ENCODE measurements at regions not wholly inside any gene's neighbourhood (a gene's known extent, or its start where the extent isn't known, plus 50 kb on each side); places are given as distances from the start of the nearest gene placed in this dataset.
"Not testable (repeated sequence)": the region's sequence is repeated elsewhere in the genome, so short reads cannot be mapped to it uniquely, and the experiment has no call there.

DNA sequence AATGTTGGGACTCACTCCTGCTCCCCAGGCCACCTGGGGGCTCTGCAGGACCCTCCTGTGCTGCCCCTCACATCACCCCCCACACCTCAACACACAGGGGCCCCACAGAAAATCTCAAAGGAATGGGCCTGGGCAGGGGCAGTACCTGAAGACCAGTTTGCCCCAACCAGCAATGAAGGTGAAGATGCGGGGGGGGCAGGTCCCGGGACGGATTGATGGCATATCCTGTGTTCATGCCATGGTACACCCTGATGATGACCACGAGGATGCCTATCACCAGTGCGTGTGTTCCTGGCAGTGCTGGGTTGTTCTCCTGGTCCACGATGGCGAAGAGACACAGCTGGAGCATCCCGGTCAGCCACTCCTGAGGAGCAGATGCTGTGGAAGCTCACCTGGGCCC is 663.0 kb downstream of the FOXD4L5 start:
- ATAC-seq (ENCODE audit: poor library complexity); intact Hi-C loops (cut with DNase I): not testable (repeated sequence)
- peak; percentile 41 for DNase-seq
